Choroid plexus epithelial cell (primary cell): ENCODE measurements at regions not wholly inside any gene's neighbourhood (a gene's known extent, or its start where the extent isn't known, plus 50 kb on each side); places are given as distances from the start of the nearest gene placed in this dataset.
"Not testable (repeated sequence)": the region's sequence is repeated elsewhere in the genome, so short reads cannot be mapped to it uniquely, and the experiment has no call there.

ENCODE experiments used
- DNase-seq: peaks from one replicate; pipeline ENCODE4 v3.0.0-alpha.2; 2010; ENCODE audit warnings: low read depth
- H3K4me3 ChIP-seq: 2 replicates; pipeline ENCODE4 v1.5.1; 2011; ENCODE audit warnings: low read depth, mild to moderate bottlenecking, control low read depth, low read length, moderate library complexity
- CTCF ChIP-seq: conservative IDR thresholded peaks from 2 replicates; pipeline ENCODE4 v1.5.1; 2011; ENCODE audit warnings: low read depth, mild to moderate bottlenecking, control low read depth, inconsistent platforms, low read length, moderate library complexity

GRCh38 chr16:75811020-75811634, 84.8 kb upstream of the CPHXL start:
- H3K4me3 ChIP-seq: no peak overlapping the region
- no peak for DNase-seq
- TF ChIP-seq CTCF: no peak

- H3K4me3 ChIP-seq: no peak overlapping the region
- no peak for TF ChIP-seq CTCF
- DNase-seq: no peak
Measured at GRCh38 chr16:75818491-75818890, 92.2 kb upstream of the CPHXL start.

GRCh38 chr16:75820672-75821071, 94.4 kb upstream of the CPHXL start:
- TF ChIP-seq CTCF: no peak
- no peak overlapping the region for H3K4me3 ChIP-seq
- DNase-seq: no peak

- H3K4me3 ChIP-seq: no peak overlapping the region
- TF ChIP-seq CTCF: no peak
- no peak for DNase-seq
Measured at GRCh38 chr16:75821117-75821516, 94.8 kb upstream of the CPHXL start.

- H3K4me3 ChIP-seq, DNase-seq: not testable (repeated sequence)
Measured at GRCh38 chr16:75825750-75826149, 99.5 kb upstream of the CPHXL start.

GRCh38 chr16:75827372-75828038, 101.2 kb upstream of the CPHXL start:
- H3K4me3 ChIP-seq, DNase-seq: not testable (repeated sequence)

GRCh38 chr16:75833385-75833784, 107.1 kb upstream of the CPHXL start:
- DNase-seq, H3K4me3 ChIP-seq: not testable (repeated sequence)

- H3K4me3 ChIP-seq: no peak overlapping the region
- TF ChIP-seq CTCF: no peak
- DNase-seq: no peak
Measured at GRCh38 chr16:75836347-75837010, 110.2 kb upstream of the CPHXL start.
